MM.1S (cell line): ENCODE measurements at regions not wholly inside any gene's neighbourhood (a gene's known extent, or its start where the extent isn't known, plus 50 kb on each side); places are given as distances from the start of the nearest gene placed in this dataset.

Experiments
- EZH2 ChIP-seq: fragments of 300-600 bp; sonication (generic); optimal IDR thresholded peaks from 2 replicates; pipeline ENCODE3; 2017; ENCODE audit warnings: low read depth, mild to moderate bottlenecking, antibody characterized with exemption, low read length, mixed read lengths
- EZH2phosphoT487 ChIP-seq: fragments of 300-600 bp; sonication (generic); IDR thresholded peaks from 2 replicates; pipeline ENCODE4 v1.6.1; 2018; ENCODE audit warnings: antibody characterized with exemption, low read length
- TF ChIP-seq, protein P1 (sequence below): fragments of 300-600 bp; sonication (generic); IDR thresholded peaks from 2 replicates; pipeline ENCODE4 v1.5.1; 2016; ENCODE audit warnings: antibody characterized with exemption, low read length, mixed read lengths

DNA sequence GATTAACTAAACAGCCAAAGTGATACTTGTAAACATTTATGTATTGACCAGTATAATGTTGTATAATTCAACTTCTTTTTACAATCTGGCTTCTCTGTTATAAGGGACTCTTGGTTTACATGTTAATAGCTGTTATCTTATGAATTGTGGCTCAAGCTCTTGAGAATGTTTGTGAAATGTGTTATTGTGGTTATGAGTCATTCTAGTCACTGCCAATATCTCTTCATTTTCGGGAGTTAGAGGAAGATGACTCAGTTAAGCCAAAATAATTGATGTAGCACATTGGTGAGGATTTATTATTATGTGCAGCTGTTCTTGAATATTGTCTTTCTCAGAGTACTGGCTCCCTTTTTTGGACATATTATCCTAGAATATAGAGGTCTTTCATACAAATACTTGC lies 655.2 kb upstream of the RIOK2 start:
- TF ChIP-seq EZH2phosphoT487 (no peak), EZH2 (no peak)
- TF ChIP-seq, protein P1, sequence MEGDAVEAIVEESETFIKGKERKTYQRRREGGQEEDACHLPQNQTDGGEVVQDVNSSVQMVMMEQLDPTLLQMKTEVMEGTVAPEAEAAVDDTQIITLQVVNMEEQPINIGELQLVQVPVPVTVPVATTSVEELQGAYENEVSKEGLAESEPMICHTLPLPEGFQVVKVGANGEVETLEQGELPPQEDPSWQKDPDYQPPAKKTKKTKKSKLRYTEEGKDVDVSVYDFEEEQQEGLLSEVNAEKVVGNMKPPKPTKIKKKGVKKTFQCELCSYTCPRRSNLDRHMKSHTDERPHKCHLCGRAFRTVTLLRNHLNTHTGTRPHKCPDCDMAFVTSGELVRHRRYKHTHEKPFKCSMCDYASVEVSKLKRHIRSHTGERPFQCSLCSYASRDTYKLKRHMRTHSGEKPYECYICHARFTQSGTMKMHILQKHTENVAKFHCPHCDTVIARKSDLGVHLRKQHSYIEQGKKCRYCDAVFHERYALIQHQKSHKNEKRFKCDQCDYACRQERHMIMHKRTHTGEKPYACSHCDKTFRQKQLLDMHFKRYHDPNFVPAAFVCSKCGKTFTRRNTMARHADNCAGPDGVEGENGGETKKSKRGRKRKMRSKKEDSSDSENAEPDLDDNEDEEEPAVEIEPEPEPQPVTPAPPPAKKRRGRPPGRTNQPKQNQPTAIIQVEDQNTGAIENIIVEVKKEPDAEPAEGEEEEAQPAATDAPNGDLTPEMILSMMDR: no peak
